Activated CD4-positive, alpha-beta T cell treated with anti-CD3 and anti-CD28 coated beads for 36 hours (primary cell): ENCODE measurements at regions not wholly inside any gene's neighbourhood (a gene's known extent, or its start where the extent isn't known, plus 50 kb on each side); places are given as distances from the start of the nearest gene placed in this dataset.

Experiments
- ATAC-seq: fragments of 200-7000 bp; cut with Tn5 transposase; one replicate; pipeline ENCODE4 v1.10.0; 2021; ENCODE audit warnings: mild to moderate bottlenecking, moderate library complexity
- CTCF ChIA-PET: fragments of 350-600 bp; sonication (Branson Sonifier 250); formaldehyde crosslinking; loops from one replicate; lab custom pipeline; 2021; ENCODE audit warnings: antibody characterized with exemption; lab: Charles Lee
- POLR2A ChIA-PET: fragments of 350-600 bp; sonication (Branson Sonifier 250); formaldehyde crosslinking; loops from one replicate; lab custom pipeline; 2021; ENCODE audit warnings: antibody characterized with exemption, inconsistent platforms; lab: Charles Lee
- DNase-seq: peaks from one replicate; pipeline ENCODE4 v3.0.0-alpha.2; 2020
- H3K27ac Mint-ChIP-seq: one replicate; pipeline ENCODE4 v1.8.0; 2021; ENCODE audit warnings: mixed read lengths
- H3K27me3 Mint-ChIP-seq: one replicate; pipeline ENCODE4 v1.8.0; 2021; ENCODE audit warnings: mixed read lengths
- H3K36me3 Mint-ChIP-seq: one replicate; pipeline ENCODE4 v1.8.0; 2021; ENCODE audit warnings: low read depth, mixed read lengths
- H3K4me1 Mint-ChIP-seq: one replicate; pipeline ENCODE4 v1.8.0; 2021; ENCODE audit warnings: mixed read lengths
- H3K4me3 Mint-ChIP-seq: one replicate; pipeline ENCODE4 v1.8.0; 2021; ENCODE audit warnings: mild to moderate bottlenecking, moderate library complexity, mixed read lengths
- H3K9me3 Mint-ChIP-seq: one replicate; pipeline ENCODE4 v1.8.0; 2021; ENCODE audit warnings: low read depth, mixed read lengths
- intact Hi-C, 2 experiments: fragments of 100-400 bp; cut with DNase I in 1 of 2; cut with micrococcal nuclease in 1 of 2; formaldehyde crosslinking; loops; one replicate each; pipeline versions ENCODE4 v1.14.2 to v1.15.1; 2022 to 2024; cut with DNase I, micrococcal nuclease

DNA sequence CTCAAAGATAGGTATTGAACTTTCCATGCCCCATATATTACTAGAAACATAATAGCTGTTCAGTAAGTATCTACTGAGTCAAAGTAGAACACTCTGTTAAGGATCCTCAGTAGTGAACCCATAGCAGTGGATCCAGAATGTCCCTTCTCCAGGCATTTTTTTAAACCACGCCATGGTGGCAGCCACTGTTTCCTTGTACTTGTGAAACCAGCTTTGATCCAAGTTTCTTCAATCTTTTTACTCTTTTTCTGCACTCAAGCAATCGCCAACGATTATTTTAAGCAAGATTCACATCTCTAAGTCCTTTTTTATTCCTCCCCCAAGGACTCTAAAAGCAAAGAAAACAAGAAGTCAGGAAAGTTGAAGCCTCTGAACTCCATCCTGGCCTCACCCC lies 291.2 kb upstream of the SLC14A2 start:
- CTCF ChIA-PET: no interaction called here

GRCh38 chr18:45324495-45325113 lies 290.7 kb upstream of the SLC14A2 start:
- POLR2A ChIA-PET: no interaction called here
- H3K36me3 Mint-ChIP-seq: no peaks in the 10 kb centered on the region
- peaks cover 6% of the 10 kb centered on the region for H3K27me3 Mint-ChIP-seq
- DNase-seq (no peak), ATAC-seq (no peak)
- no peaks in the 10 kb centered on the region for H3K9me3 Mint-ChIP-seq
- CTCF ChIA-PET: no interaction called here
- no peak overlapping the region for H3K4me3 Mint-ChIP-seq
- H3K4me1 Mint-ChIP-seq: no peaks in the 10 kb centered on the region
- intact Hi-C loops: loop anchor here in 1 of 2 experiments (5.0 kb wide), 1 partner anchor 47 kb away; no protein-coding TSS in a partner anchor
- no peak overlapping the region for H3K27ac Mint-ChIP-seq

More for the DNA sequence above, 291.2 kb upstream of the SLC14A2 start:
- Mint-ChIP-seq H3K36me3 (no peaks in the 10 kb centered on the region), H3K27ac (no peak overlapping the region), H3K27me3 (peaks cover 7% of the 10 kb centered on the region), H3K4me1 (no peaks in the 10 kb centered on the region), H3K4me3 (no peak overlapping the region), H3K9me3 (no peaks in the 10 kb centered on the region)
- POLR2A ChIA-PET: no interaction called here
- DNase-seq: no peak
- no peak for ATAC-seq
- intact Hi-C loops: no loop called here

GRCh38 chr18:45325778-45326177 lies 289.5 kb upstream of the SLC14A2 start:
- peaks cover 6% of the 10 kb centered on the region for H3K27me3 Mint-ChIP-seq
- DNase-seq (no peak), ATAC-seq (no peak)
- H3K36me3 Mint-ChIP-seq: no peaks in the 10 kb centered on the region
- intact Hi-C loops: loop anchor here in 1 of 2 experiments (5.0 kb wide), 1 partner anchor 48 kb away; no protein-coding TSS in a partner anchor
- no peak overlapping the region for H3K4me3 Mint-ChIP-seq
- no peaks in the 10 kb centered on the region for H3K9me3 Mint-ChIP-seq
- H3K4me1 Mint-ChIP-seq: no peaks in the 10 kb centered on the region
- ChIA-PET POLR2A (no interaction called here), CTCF (no interaction called here)
- H3K27ac Mint-ChIP-seq: no peak overlapping the region

GRCh38 chr18:45326505-45326904 lies 288.8 kb upstream of the SLC14A2 start:
- no peak for ATAC-seq

GRCh38 chr18:45328296-45328695 lies 287.0 kb upstream of the SLC14A2 start:
- POLR2A ChIA-PET: no interaction called here
- no peaks in the 10 kb centered on the region for H3K9me3 Mint-ChIP-seq
- no peak for DNase-seq
- H3K4me3 Mint-ChIP-seq: no peak overlapping the region
- ATAC-seq: no peak
- intact Hi-C loops: loop anchor here in 1 of 2 experiments (5.0 kb wide), 1 partner anchor 51 kb away; no protein-coding TSS in a partner anchor
- CTCF ChIA-PET: no interaction called here
- no peaks in the 10 kb centered on the region for H3K36me3 Mint-ChIP-seq
- no peaks in the 10 kb centered on the region for H3K4me1 Mint-ChIP-seq
- H3K27ac Mint-ChIP-seq: no peak overlapping the region
- H3K27me3 Mint-ChIP-seq: peaks cover 5% of the 10 kb centered on the region

More at GRCh38 chr18:45326505-45326904, 288.8 kb upstream of the SLC14A2 start:
- POLR2A ChIA-PET: no interaction called here
- Mint-ChIP-seq H3K36me3 (no peaks in the 10 kb centered on the region), H3K9me3 (no peaks in the 10 kb centered on the region), H3K27ac (no peak overlapping the region), H3K27me3 (peaks cover 6% of the 10 kb centered on the region), H3K4me3 (no peak overlapping the region), H3K4me1 (no peaks in the 10 kb centered on the region)
- intact Hi-C loops: loop anchor here in 1 of 2 experiments (5.0 kb wide), 1 partner anchor 49 kb away; no protein-coding TSS in a partner anchor
- DNase-seq: no peak
- CTCF ChIA-PET: interaction anchor here (1.0 kb wide), 1 partner anchor 50 kb away, joined by 3 read pairs; no protein-coding TSS in a partner anchor

DNA sequence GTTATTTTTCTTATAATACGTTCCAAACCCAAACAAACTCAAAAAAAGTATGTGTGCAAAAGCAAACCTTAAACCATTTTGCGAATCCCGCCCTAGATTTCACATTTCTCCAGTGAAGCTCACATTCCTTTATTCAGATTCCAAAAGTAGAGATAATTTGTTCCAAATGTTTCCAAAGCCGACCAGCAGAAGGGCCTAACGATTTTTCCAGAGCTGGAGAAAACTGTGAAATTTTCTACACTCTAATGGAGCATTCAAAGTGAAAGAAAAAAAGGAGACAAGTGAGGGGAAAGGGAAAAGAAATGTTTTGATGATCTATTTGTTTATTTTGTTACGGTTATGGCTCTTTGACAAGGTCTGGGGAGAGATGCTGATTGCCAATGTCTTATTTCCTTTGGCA lies 286.5 kb upstream of the SLC14A2 start:
- H3K4me3 Mint-ChIP-seq: no peak overlapping the region
- no peaks in the 10 kb centered on the region for H3K36me3 Mint-ChIP-seq
- CTCF ChIA-PET: no interaction called here
- H3K9me3 Mint-ChIP-seq: no peaks in the 10 kb centered on the region
- peaks cover 5% of the 10 kb centered on the region for H3K27me3 Mint-ChIP-seq
- ATAC-seq (no peak), DNase-seq (no peak)
- POLR2A ChIA-PET: no interaction called here
- no peaks in the 10 kb centered on the region for H3K4me1 Mint-ChIP-seq
- H3K27ac Mint-ChIP-seq: no peak overlapping the region
- intact Hi-C loops: loop anchor here in 1 of 2 experiments (5.0 kb wide), 1 partner anchor 52 kb away; no protein-coding TSS in a partner anchor

DNA sequence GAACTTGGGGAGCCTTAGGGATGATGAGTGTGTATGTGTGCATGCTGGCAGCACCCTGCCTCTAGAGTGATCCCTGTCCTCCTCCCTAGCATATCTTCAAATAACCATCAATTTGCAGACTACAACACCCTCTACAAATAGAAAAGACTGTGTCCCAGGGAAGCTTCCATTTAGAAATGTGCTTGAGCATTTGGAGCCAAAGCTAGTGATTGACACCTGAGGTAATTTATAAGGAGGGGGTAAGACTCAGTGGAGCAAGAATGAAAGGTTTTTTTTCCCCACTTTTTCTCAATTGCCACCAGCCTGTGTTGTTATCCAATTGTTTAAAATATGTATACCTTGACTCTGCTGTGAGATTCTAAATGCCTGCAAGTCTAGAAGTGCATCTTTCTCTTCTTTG lies 286.0 kb upstream of the SLC14A2 start:
- no peak overlapping the region for H3K4me3 Mint-ChIP-seq
- no peaks in the 10 kb centered on the region for H3K4me1 Mint-ChIP-seq
- no peaks in the 10 kb centered on the region for H3K9me3 Mint-ChIP-seq
- H3K27ac Mint-ChIP-seq: no peak overlapping the region
- ChIA-PET POLR2A (no interaction called here), CTCF (no interaction called here)
- DNase-seq: no peak
- peaks cover 5% of the 10 kb centered on the region for H3K27me3 Mint-ChIP-seq
- no peaks in the 10 kb centered on the region for H3K36me3 Mint-ChIP-seq
- intact Hi-C loops: loop anchor here in 1 of 2 experiments (5.0 kb wide), 1 partner anchor 52 kb away; no protein-coding TSS in a partner anchor
- no peak for ATAC-seq

DNA sequence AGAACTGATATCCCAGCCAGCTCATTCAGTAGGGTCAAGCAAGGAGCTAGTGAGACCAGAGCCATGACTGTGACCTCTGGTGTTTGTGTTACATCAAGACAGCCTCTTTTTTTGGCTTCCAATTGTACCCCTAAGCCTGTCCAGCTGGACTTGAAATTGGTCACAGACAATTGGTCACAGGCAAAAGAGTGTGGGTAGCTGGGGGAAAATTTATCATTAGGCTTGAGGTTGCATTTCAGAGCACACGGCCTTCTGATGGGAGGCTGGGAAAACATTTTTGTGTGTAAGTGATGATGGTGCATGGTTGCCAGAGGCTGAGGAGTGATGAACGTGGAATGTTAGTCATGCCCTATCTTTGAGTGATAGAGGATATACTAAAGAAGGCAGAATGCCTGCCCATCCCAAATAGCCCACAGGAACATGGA lies 285.1 kb upstream of the SLC14A2 start:
- DNase-seq: no peak
- Mint-ChIP-seq H3K27ac (no peak overlapping the region), H3K9me3 (no peaks in the 10 kb centered on the region), H3K4me1 (no peaks in the 10 kb centered on the region), H3K4me3 (no peak overlapping the region), H3K36me3 (no peaks in the 10 kb centered on the region), H3K27me3 (peaks cover 7% of the 10 kb centered on the region)
- ChIA-PET CTCF (interaction anchor here (0.6 to 0.8 kb wide), 2 partner anchors 56 to 1085 kb away, joined by 3 read pairs; no protein-coding TSS in a partner anchor), POLR2A (no interaction called here)
- intact Hi-C loops: no loop called here
- ATAC-seq: no peak

- no peaks in the 10 kb centered on the region for H3K36me3 Mint-ChIP-seq
- no peak overlapping the region for H3K27ac Mint-ChIP-seq
- H3K4me3 Mint-ChIP-seq: no peak overlapping the region
- ATAC-seq (no peak), DNase-seq (no peak)
- intact Hi-C loops: no loop called here
- ChIA-PET CTCF (no interaction called here), POLR2A (no interaction called here)
- peaks cover 6% of the 10 kb centered on the region for H3K27me3 Mint-ChIP-seq
- H3K9me3 Mint-ChIP-seq: no peaks in the 10 kb centered on the region
- no peaks in the 10 kb centered on the region for H3K4me1 Mint-ChIP-seq
Observed at GRCh38 chr18:45332871-45333270, 282.4 kb upstream of the SLC14A2 start.

- DNase-seq (no peak), ATAC-seq (no peak)
- H3K27ac Mint-ChIP-seq: no peak overlapping the region
- H3K27me3 Mint-ChIP-seq: peaks cover 4% of the 10 kb centered on the region
- ChIA-PET CTCF (no interaction called here), POLR2A (no interaction called here)
- H3K4me1 Mint-ChIP-seq: no peaks in the 10 kb centered on the region
- H3K4me3 Mint-ChIP-seq: no peak overlapping the region
- H3K9me3 Mint-ChIP-seq: no peaks in the 10 kb centered on the region
- H3K36me3 Mint-ChIP-seq: no peaks in the 10 kb centered on the region
- intact Hi-C loops: no loop called here
Observed at GRCh38 chr18:45334191-45334590, 281.1 kb upstream of the SLC14A2 start.

GRCh38 chr18:45335282-45336043 lies 279.8 kb upstream of the SLC14A2 start:
- ChIA-PET POLR2A (no interaction called here), CTCF (no interaction called here)
- no peak overlapping the region for H3K4me3 Mint-ChIP-seq
- DNase-seq: no peak
- no peaks in the 10 kb centered on the region for H3K4me1 Mint-ChIP-seq
- H3K27ac Mint-ChIP-seq: no peak overlapping the region
- no peaks in the 10 kb centered on the region for H3K9me3 Mint-ChIP-seq
- intact Hi-C loops: no loop called here
- H3K36me3 Mint-ChIP-seq: no peaks in the 10 kb centered on the region
- ATAC-seq: no peak
- peaks cover 6% of the 10 kb centered on the region for H3K27me3 Mint-ChIP-seq

DNA sequence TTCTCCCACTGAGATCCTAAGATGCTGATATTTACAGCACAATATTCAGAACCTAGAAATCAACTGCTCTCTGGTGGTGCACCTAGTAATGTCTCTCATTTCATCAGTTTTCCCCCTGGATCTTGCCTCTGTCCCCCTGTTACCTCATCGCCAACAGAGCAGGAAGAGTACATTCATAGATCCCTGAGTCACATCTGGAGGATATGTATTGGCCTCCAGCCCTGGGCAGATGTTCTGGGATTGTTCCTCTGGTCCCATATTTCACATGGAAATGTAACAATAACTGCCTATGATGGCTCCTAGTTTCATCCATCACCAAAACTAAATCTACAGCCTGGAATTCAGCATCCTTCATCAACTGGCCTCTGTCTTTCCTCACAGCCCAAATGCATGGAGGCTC lies 278.8 kb upstream of the SLC14A2 start:
- no peak for ATAC-seq
- peaks cover 6% of the 10 kb centered on the region for H3K27me3 Mint-ChIP-seq
- no peak for DNase-seq
- no peak overlapping the region for H3K27ac Mint-ChIP-seq
- H3K36me3 Mint-ChIP-seq: no peaks in the 10 kb centered on the region
- no peaks in the 10 kb centered on the region for H3K4me1 Mint-ChIP-seq
- intact Hi-C loops: no loop called here
- no peaks in the 10 kb centered on the region for H3K9me3 Mint-ChIP-seq
- H3K4me3 Mint-ChIP-seq: no peak overlapping the region
- ChIA-PET CTCF (no interaction called here), POLR2A (no interaction called here)
